GM18517 (cell line): ENCODE measurements at regions not wholly inside any gene's neighbourhood (a gene's known extent, or its start where the extent isn't known, plus 50 kb on each side); places are given as distances from the start of the nearest gene placed in this dataset.

Experiments used
- ATAC-seq: cut with Tn5 transposase; IDR thresholded peaks from one replicate; pipeline ENCODE4 v1.9.1; 2021; ENCODE audit warnings: mild to moderate bottlenecking, moderate library complexity; ENCODE audit not compliant: unreplicated experiment

DNA sequence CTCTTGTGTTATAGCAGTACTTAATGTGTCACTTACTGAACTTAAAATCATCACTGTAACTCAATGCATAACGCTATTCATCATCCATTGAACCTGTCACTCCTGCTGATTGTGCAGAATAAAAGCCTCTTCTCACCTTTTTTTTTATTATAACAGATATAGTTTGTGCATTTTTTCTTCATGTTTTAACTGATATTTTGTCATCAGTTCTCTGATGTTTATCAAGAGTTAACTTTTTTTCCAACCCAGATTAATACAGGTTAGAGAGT lies 100.4 kb downstream of the SLIT2 start:
- no peak for ATAC-seq

DNA sequence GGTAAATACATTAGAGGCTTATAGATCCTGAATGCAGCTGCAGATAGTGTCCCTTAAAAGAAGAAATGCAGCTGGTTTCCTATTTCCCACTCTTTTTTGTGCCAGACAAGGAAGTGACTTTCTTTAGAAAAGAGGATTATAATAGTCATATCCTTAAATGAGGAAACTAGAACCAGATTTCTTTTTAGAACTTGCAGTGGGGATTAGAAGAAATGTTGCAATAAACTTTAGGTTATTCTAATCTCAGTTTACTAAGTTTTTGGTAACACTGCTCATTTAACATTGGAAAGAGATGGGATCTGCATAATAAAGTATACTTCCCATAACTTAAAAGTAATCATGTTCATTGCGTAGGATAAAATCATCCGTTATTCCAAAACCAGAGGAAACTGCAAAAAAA lies 101.9 kb downstream of the SLIT2 start:
- no peak for ATAC-seq

GRCh38 chr4:20354120-20354519 lies 102.4 kb downstream of the SLIT2 start:
- no peak for ATAC-seq

GRCh38 chr4:20356565-20356964 lies 104.9 kb downstream of the SLIT2 start:
- ATAC-seq = no peak

DNA sequence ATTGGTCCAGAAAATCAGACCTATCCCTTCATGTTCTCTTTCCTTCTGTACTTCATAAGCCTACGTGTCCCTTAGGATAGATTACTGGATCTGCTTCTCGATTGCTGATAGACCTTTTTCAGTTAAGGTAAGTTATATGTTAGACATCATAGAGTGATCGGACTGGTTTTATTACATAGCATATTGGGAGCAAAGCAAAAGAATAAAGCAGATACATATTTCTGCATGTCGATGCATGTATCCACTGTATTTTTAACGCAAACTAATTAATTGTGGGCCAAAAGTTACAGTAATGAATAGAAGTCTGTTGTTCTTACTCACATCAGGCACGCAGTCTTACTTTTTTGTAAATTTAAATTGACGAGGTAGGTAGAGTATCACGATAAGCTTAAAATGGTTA lies 106.4 kb downstream of the SLIT2 start:
- ATAC-seq = no peak

DNA sequence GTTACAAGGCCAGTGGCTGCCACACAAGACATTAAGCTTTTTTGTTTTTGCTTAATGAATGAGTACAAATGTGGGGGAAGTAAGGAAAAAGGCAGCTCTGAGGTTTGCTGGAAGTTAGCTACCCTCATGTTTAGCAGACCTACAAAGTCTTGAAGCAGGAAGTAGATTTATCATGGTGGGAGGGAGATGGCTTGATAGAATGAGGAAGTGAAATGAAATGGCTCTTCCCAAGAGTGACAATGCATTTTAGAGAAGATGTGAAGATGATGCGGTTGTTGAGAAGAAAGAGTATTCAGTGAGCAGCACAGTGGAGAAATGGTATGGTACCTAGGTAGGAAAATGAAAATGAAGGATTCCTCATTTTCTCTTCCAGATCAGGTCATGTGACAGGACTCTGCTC lies 108.0 kb downstream of the SLIT2 start:
- peak; percentile 87 for ATAC-seq

GRCh38 chr4:20362148-20362547 lies 110.4 kb downstream of the SLIT2 start:
- no peak for ATAC-seq

DNA sequence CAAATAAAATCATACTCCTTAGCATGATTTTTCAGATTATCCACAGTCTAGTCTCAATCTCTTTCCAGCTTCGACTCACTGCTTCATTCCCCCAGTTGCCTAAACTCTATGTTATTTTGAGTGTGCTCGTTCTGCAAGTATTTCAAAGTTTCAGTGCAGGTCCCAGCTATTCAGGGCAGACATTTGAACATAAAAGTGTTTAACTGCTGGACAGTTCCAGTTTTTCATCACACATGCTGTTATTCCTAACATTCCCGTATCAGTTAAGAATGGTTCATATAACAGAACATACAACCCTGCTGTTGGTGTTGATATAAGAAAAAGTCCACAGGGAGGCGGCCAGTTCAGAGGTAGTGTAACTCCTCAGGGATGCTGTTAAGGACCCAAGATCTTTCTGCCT lies 113.3 kb downstream of the SLIT2 start:
- ATAC-seq = no peak

DNA sequence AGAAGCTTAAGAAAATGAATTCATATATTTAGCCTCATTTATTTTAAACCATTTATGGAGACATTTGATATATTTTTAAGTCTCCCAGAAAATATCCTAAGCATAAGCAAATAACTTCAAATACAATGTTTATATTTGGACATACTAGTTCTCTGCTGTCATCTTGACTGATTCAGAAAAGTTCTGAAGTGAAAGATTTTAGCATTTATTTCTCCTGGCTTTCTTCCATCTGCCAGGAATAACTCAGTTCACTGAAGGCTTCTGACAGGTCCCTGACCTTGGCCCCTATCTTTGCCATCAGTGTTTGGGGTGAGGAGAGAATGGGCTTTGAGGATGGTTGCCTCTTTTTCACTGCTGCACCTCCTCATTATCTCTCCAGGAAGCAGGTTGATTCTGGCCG lies 115.7 kb downstream of the SLIT2 start:
- ATAC-seq = no peak

- no peak for ATAC-seq
These were observed 117.2 kb downstream of the SLIT2 start for GRCh38 chr4:20368926-20369325.

GRCh38 chr4:20370274-20370673 lies 118.6 kb downstream of the SLIT2 start:
- no peak for ATAC-seq

DNA sequence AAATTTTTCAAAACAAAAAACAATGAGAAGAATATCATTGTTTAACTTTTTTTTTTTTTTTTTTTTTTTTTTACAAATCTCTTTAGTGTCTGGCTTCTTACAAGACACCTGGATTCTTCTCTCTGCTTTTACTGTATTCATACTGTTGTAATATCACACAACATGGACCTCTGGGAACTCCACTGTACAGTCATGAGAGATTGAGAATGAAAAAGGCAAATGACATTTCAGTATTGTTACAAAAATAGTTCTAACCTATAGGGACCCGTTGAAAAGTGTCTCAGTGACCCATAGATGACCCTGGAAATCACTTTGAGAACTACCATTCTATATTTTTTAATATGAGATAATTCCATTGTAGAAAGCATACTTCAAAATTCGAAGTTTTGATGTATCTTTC lies 124.4 kb downstream of the SLIT2 start:
- no peak for ATAC-seq

GRCh38 chr4:20378181-20378580 lies 126.5 kb downstream of the SLIT2 start:
- no peak for ATAC-seq

- no peak for ATAC-seq
These were observed 129.3 kb downstream of the SLIT2 start for GRCh38 chr4:20381005-20381404.

GRCh38 chr4:20383283-20383682 lies 131.6 kb downstream of the SLIT2 start:
- no peak for ATAC-seq

GRCh38 chr4:20383969-20384368 lies 132.3 kb downstream of the SLIT2 start:
- no peak for ATAC-seq

GRCh38 chr4:20384456-20384855 lies 132.8 kb downstream of the SLIT2 start:
- no peak for ATAC-seq

GRCh38 chr4:20386001-20386740 lies 134.5 kb downstream of the SLIT2 start:
- no peak for ATAC-seq

GRCh38 chr4:20386906-20387305 lies 135.2 kb downstream of the SLIT2 start:
- ATAC-seq = no peak

- no peak for ATAC-seq
These were observed 139.5 kb downstream of the SLIT2 start for GRCh38 chr4:20391198-20391597.

DNA sequence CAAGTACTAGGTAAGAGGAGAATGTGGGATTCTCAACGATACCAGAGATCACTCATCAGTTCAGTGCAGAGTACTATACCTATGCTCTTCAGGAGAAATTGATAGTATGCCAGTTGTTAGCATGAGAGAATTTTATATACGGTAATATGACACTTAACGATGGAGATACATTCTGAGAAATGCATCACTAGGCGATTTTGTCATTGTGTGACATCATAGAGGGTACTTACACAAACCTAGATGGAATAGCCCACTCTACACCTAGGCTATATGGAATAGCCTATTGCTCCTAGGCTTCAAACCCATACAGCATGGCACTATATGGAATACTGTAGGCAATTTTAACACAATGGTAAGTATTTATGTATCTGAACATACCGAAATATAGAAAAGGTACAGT lies 140.2 kb downstream of the SLIT2 start:
- no peak for ATAC-seq

GRCh38 chr4:20393486-20394100 lies 141.9 kb downstream of the SLIT2 start:
- no peak for ATAC-seq

DNA sequence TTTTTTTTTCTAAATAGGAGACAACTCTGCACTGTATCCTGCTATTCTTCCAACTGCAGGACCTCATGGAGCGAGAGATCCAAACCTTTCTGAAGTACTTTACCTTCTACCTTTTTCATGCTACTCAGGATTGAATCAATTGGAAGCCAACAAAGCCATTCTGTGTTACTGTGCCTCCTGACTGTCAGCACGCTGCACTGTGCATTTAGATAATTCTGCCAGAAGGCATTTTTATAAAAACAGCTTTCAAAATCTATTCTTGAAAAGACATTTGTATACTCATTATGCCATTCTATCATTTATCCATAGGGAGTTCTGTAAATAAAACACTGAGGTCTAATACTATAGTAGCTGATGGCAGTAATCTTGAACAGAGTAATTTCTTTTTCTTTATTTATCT lies 142.8 kb downstream of the SLIT2 start:
- ATAC-seq = no peak
